Stimulated activated CD4-positive, alpha-beta T cell treated with anti-CD3 and anti-CD28 coated beads, Interleukin-2, amount 100 ng/mL, for 4 hours (primary cell): ENCODE measurements at regions not wholly inside any gene's neighbourhood (a gene's known extent, or its start where the extent isn't known, plus 50 kb on each side); places are given as distances from the start of the nearest gene placed in this dataset.

Source experiments
- DNase-seq: peaks from one replicate; pipeline ENCODE4 v3.0.0-alpha.2; 2020; ENCODE audit warnings: low read depth

DNA sequence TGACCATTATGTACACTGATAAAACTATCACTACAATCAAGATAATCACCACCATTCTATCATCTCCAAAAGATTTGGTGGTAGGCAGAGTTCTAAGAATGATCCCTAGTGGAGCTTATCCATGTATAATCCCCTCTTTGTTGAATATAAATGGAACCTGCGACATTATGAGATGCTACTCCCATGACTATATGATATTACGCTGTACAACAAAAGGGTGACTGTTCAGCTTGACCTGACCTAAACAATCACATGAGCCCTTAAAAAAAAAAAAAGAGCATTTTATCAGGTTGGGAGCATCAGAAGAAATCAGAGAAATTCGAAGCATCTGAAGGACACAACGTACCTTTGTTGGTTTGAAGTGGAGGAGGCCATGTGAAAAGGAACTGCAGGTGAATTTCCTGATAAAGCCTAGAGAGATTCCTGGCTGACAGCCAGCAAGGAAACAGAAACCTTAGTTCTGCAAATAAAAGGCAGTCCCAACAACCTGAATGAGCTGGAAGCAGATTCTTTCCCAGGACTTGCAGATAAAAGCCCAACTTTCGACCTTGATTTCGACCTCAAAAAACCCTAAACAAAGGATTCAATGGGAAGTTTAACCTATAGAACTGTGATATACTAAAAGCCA is 270.7 kb downstream of the ADRA2A start:
- no peak for DNase-seq

DNA sequence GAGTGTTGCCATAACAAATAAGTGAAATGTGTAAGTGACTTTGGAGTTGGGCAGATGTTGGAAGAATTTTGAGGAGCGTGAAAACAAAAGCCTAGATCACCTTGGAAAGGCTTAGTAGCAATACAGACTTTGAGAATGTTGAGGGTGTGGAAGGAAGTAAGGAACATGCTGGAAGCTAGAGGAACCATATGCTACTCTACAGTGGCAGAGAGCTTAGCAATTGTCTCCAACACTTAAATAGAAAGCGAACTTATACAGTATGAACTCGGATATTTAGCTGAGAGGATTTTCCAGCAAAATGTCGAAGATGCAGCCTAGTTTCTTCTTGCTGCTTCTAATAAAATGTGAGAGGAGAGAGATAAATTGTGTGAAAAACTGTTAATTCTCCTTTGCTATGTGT is 271.2 kb downstream of the ADRA2A start:
- DNase-seq = no peak

DNA sequence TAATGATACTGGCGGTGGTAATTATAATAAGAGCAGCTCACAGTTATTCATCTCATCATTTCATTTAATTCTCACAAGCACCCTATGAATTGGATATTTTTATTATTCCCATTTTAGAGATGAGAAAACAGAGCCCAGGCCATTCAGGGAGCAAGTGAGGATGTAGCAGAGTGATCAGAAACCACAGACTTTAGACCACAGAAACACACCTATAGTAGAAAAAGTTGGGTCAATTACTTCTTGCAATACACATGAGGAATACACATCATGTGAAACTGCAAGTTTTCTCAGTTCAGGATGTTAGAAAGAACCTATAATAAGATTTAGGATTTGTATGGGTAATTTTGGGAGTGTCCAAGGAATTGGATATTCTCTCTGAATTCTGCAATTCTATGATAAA is 278.0 kb downstream of the ADRA2A start:
- no peak for DNase-seq

DNA sequence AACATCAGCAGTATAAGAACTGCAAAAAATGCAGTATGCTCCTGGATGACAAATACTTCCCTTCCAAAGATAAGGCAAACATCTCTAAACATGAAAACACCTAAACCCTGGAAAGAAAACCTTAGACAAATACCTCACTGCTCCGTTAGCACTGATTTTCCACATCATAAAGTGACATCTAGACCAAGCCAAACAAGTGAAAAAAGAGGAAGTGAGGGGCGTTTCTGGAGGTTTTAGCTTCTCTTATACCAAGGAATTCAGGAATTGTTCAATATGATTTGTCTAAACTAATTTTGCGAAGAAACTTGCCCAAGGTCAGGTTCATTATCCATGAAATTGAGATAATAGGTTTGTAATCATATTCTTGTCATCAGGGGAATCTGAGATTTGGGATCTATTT is 279.7 kb downstream of the ADRA2A start:
- no peak for DNase-seq

DNA sequence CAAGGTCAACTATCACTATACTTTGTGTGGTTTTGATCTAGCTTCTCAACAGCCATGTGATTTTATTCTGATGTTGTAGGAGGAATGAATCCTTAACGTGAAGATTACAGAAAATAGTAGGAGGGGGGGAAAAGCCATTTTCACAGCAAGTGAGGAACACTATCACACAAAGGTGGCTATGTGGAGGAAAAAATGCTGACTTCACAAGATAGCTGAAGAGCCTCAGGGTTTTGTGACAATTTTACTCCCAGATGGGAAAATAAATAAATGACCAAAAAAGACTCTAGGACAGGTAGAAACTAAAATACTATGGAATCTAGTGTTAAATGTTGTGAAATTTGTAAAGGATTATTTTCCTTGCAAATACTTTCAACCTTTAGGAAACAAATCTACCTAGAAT is 281.0 kb downstream of the ADRA2A start:
- no peak for DNase-seq

DNA sequence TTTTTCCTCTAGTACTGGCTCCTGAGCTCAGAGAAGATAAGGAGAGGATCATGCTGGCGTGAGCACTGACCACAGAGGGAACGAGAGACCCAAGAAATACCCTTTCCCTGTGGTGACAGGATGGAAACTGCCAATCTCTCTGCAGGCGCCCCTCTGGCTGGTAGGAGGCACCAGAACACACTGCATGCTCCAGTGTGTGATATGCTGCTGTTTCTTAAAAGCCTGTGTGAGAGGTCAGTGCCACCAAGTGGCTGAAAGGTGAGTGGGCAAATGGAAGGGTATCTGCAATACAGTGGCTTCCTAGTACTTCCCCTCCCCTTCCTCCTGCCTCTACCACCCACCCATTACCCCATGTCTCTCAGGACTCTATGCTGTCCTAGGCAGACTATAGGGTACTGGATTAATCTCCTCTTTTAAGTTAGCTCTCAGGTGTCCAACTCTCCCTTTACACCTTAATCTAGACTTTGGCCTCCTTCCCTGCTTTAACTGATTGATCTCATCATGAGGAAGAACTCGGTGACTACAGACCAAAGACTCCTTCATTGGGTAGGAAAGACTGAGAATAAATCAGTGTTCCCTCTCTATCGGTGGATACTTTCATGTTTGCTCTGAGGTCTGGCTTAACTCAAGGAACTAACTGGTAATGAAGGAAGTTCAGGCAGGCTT is 283.6 kb downstream of the ADRA2A start:
- no peak for DNase-seq

DNA sequence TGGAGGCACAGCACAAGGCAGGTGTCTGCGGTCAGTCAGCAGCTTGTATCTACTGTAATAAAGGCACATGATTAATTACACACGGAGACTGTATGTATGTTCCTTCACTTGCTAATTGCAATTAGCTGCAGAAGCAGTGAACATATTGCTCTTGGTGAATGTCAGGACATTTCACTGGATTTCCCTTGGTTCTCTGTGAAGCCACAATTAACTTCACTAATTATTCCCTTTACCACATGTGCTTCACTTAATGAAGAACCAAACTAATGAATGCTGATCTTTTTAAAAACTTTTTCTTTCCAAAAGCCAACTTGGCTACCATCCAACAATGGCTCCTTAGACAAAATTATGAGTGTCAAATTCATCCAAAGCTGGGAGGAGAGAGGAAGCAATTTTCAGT is 290.7 kb downstream of the ADRA2A start:
- no peak for DNase-seq

DNA sequence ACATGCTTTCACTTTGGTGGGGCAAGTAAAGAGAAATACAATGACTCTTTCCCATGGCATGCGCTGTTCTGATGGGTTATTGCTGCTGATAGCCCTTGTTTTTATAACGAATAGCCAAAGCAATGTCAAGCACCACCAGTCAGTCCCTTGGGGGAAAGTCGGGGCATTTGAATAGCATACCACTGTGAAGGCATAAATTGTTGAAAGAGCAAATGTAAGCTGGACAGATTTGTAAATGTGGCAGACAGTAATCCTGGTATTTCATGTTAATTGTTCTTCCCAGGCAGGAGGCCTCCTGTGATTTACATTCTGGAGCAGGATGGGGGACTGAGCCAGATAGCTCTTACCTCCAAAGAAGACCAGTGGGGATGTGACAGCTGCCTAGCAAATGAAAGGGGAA is 293.3 kb downstream of the ADRA2A start:
- no peak for DNase-seq

DNA sequence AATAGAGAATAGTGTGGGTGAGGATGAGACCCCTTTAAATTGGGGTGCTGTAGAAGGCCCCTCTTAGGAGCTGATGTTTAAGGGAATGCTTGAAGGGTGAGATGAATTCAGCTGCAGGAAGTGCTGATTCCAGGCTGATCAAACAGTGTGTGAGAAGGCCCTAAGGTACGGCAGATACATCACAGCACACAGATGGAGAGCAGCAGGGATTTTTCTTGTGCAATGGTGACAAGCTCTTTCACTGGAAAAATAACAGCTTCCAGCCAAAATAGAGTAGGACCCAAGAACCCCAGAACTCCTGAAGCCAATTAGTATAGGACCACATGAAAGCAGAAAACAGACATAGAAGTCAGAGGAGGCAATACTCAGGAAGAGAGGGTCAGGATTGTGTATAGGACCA is 296.9 kb downstream of the ADRA2A start:
- DNase-seq = no peak

DNA sequence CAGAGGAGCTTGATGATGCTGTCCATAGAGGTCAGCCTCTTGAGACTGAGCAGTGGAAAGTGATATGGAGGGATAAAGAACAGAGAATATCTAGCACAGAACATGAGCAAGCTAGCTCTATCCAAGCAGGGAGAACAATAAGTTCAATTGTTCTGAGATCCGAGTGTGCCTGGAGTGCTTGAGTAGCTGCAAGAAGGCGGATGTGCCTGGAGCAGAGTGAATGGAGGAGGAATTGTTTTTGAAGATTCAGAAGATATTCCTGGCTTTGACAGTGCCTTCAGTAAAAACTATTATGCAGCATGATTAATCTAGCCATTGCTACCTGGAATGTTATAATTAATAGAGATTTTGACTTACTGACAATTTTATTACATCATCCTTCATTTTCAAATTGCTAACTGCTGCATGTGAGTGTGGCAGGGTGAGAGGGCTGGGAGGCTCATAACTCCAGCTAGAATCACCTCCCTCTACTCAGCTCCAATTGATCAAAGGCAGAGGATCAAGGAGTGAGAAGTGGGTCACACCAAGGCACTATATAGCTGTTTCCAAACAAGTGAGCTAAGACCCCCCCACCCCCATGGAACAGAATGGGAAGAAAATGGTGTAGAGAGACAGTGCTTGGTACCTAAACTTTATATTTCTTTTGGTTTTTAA is 302.8 kb downstream of the ADRA2A start:
- DNase-seq = no peak

DNA sequence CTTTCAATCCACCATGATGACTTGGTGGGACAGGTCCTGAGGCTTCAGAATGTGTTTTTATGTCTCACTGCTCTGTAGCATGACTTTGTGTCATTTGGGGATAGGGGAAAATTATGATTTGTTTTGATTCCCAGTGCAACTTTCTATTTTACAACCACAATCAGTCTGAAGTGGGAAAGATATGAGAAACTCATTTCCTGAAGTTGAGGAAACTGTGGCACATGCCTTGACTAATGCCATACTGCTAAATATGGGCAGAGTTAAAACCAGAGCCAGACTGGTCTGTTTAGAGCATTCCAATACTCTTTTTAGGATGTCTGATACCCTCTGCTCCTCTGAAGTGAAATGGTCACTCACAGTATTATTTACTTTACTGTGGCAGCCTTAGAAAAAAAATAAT is 307.7 kb downstream of the ADRA2A start:
- DNase-seq = no peak

DNA sequence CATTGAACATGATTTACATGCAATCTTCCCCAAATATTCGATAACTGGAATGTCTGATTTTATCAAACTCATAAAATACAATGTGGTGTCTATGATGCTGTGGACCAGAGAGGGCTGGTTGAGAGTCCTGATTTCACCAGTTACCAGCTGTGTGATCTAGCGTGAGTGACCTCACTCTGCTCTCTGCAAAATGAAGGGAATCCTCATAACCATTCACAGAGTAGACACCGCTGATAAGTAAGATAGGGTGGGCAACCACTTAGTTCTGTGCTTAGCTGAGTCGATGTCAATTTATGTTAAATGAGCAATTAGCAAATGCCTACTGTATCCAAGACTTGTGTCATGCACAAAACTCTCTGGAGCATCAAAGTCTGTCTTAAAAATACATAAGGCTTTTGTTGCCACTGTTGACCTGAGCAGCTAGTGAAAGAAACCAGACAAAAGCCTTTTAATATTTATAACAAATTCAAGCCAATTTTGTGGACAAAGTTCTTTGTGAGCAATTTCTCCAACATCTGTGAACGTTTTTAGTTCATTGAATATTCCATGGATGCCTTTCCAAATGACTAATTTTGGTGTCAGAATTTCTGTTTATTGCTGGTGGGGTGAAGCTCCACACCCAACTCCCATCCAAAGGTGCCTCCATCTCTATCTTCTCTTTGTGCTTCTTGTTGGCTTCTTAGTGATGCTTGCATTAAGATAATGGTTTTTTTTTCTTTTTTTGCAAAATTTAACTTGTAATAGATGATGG is 314.2 kb downstream of the ADRA2A start:
- no peak for DNase-seq

DNA sequence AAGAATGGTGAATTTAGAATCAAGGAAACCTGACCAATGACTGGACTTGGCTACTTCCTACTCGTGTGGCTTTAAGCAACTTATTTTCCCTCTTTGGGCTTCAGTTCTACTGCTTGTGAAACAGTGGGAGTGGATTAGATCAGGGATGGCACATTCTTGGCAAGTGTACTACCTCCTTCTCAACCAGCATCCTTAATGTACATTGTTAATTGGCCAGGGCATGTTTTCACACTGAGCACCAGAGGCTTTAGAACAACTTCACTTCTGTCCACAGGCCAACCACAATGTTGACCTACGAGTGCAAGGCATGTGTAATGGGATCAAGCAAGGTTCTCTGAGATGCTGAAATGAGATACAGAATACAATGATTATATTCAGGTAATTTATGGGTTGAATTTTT is 315.3 kb downstream of the ADRA2A start:
- no peak for DNase-seq

DNA sequence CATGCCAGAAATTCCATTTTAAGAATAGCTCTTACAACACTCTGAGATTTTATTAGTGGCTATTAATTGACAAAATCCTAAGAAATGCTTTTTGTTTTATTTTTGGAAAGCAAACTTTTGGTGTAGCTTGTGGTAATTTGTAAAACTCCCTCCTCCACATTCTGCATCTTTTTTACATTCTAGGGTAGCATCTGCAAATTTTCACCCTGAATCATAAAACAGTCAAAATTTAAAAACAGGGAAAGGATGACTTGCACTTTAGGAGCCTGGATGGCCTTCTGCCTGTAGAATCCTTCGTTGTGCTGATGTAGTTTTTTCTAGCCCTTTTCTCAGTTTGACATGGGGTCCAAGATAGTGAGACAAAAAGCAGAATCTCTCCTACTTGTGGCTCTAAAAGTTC is 316.1 kb downstream of the ADRA2A start:
- no peak for DNase-seq

DNA sequence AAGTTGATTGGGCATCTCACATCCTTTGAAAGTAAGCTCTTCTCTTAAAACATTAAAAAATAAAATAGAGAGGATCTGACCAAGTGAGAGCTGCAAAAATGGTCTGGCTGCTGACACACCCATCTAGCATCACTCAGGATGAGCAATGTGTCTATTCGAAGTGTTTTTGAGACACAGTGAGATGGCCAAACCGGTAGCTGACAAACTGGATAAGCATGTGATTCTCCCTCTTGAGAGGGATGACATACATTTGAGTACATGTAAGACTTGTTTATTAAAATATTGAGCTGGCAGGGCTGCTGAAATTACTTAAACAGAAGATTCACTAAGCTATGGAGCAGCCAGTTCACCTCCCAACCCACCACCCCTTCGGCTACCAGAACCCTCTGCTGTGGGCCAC is 333.9 kb downstream of the ADRA2A start:
- DNase-seq = no peak

DNA sequence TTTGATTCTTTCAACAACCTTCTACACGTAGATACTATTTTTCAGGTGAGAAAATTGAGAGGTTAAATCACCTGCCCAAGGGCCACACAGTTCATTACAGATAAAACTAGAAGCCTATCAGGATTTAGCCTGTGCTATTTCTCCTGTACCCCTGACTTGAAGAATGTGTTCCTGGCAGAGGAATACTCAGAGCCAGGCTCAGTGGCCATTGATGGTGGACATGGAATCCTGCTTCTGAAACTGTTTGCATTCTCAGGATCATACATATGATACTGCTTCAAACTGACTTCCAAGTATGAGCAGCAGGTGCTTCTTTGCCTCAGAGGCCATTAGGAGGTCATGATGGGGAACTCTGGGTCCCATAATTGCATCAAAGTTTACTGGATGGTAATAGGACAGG is 348.6 kb downstream of the ADRA2A start:
- no peak for DNase-seq

DNA sequence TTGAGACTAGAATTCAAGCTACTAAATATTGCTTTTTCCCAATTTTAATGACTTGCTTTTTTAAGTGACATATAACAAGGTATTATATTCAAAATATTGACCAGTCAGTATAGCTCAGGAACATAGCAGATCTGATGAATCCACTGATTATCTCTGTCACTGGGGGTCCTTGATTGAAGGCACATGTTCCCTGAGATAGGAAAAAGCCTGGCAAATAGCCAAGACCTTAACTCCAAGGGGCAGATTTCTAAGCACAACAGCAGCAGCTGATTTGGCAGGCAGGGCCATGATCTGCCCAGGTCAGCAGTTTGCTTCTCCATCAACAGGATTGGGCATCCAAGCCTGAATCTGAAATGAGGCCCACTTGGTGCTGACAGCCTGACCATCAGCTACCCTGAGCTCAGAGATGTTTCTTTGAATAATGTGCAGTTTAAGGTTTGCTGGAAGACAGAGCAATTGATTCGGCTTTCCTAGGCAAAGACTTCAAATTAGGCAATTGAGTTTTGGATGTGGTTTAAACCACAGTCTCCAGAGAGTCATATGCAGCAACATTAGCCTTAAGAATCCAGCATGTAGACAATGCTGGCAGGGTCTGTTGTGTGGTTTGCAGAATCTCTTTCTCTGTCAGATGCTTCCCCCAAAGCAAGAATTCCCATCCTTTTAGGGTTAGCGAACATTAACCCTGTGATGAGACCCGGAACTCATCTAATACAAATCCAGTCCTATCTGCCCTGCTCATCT is 352.6 kb downstream of the ADRA2A start:
- DNase-seq = no peak

DNA sequence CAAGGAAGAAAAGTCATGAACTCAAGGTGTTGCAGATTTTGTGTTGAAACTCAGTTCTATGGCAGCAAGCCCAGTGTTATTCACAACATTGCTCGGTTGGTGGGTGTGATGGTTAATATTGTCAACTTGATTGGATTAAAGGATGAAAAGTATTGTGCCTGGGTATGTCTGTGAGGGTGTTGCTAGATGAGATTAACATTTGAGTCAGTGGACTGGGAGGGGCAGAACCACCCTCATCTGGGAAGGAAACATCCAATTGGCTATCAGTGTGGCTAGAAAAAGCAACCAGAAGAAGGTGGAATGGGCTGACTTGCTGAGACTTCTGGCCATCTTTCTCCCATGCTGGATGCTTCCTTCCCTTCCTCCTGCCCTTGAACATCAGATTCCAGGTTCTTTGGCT is 353.2 kb downstream of the ADRA2A start:
- no peak for DNase-seq

DNA sequence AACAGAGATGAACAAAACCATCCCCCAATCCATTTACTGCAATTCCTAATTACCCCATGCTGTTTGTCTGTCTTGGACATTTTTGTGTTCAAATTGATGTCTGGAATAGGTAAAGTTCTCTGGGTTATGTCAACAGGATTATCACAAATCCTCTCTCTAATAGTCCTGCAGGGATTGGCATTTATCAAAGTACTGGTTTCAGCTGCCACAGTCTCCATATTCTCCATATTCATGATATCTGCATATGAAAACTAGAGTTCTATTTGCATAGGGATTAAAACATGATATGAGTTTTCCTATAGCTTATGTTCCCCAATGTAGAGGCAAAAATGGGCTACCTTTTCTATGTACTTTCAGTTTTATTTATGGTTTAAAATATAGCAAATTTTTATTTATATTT is 355.8 kb downstream of the ADRA2A start:
- no peak for DNase-seq

DNA sequence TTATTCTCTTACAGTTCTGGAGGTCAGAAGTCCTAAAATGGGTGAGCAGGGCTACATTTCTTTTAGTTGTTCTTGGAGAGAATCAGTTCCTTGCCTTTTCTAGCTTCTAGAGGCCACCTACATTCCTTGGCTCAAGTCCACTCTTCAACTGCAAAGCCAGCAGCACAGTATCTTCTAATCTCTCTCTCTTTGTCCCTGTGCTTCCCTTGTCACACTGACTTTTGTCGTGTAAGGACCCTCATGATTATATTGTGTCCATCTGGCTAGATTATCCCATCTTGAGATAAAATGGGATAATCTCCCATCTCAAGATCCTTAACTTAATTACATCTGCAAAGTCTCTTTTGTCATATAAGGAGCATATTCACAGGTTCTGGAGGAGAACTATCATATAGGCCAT is 359.0 kb downstream of the ADRA2A start:
- DNase-seq = no peak

DNA sequence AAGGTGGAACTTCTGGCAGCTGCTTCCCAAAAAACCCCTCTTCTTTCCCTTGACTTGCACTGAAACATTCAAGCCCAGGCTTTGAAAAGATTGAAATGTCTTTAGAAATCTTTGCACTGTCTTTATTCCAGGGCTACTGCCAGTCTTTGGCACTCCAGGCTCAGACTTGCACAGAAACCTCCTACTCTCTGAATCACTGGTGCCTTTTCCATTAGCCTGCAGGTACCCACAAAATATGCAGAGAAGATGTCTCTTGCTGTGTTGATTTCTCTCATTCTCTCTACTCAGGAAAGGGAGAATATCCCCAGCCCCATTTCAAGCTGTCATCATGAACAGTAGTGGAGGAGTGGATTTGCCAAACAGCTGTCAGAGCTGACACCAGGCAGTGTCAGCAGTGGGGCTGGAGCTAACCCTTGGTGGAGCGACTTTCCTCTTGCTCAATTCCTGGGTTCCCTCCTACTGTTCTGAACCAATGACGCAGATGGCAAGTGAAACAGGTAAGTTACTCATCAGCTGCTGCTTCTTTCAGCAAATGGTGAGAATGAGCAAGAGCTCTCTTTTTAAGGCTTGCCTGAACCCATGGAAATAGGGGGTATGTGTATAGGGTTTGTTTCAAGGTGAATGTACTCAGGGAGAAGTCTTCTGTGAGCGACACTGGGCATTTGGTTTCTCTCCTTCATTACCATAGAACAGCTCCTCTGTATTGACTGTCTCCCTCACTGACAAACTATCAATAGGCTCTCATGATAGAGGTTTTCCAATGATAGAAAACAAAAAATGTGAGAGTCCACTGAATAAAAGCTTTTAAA is 362.4 kb downstream of the ADRA2A start:
- DNase-seq = no peak

DNA sequence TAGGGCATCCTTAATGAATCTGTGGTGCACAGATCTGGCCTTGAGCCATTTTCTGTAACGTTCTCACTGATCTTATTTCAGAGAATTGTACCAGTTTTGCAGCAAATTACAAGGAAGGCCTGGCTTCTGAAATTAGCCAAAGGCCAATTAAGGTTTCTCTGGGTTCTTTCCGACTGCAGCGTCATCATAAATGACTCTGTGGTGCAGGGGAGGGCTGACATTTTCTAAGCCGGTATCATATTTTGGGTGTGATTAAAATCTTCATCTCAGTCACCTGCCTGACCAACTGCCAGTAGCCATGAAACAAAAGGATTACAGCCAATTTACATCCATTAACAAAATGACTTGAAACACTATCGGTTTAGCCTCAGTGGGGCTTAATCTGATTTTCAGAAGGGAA is 363.7 kb downstream of the ADRA2A start:
- DNase-seq = no peak
